Parathyroid adenoma (tissue), 2 donors: ENCODE measurements at regions not wholly inside any gene's neighbourhood (a gene's known extent, or its start where the extent isn't known, plus 50 kb on each side); places are given as distances from the start of the nearest gene placed in this dataset.

Source experiments
- H2AFZ ChIP-seq: fragments of 300-600 bp; sonication (generic); one replicate; pipeline ENCODE4 v1.7.0; 2017; ENCODE audit warnings: antibody characterized with exemption, mild to moderate bottlenecking
- H3K27ac ChIP-seq: fragments of 300-600 bp; sonication (generic); one replicate; pipeline ENCODE4 v1.7.0; 2017
- H3K27me3 ChIP-seq: fragments of 300-600 bp; sonication (generic); one replicate; pipeline ENCODE4 v1.7.0; 2017; ENCODE audit warnings: low read length; ENCODE audit not compliant: control insufficient read depth, insufficient read depth
- H3K36me3 ChIP-seq: fragments of 300-600 bp; sonication (generic); one replicate; pipeline ENCODE4 v1.7.0; 2017; ENCODE audit warnings: low read length; ENCODE audit not compliant: control insufficient read depth, insufficient read depth
- H3K4me1 ChIP-seq: fragments of 300-600 bp; sonication (generic); one replicate; pipeline ENCODE4 v1.7.0; 2017; ENCODE audit warnings: control low read depth
- H3K4me2 ChIP-seq: fragments of 300-600 bp; sonication (generic); one replicate; pipeline ENCODE4 v1.7.0; 2017; ENCODE audit warnings: low read length
- H3K4me3 ChIP-seq: fragments of 300-600 bp; sonication (generic); one replicate; pipeline ENCODE4 v1.7.0; 2017; ENCODE audit warnings: low read depth, low read length
- H3K79me2 ChIP-seq: fragments of 300-600 bp; sonication (generic); one replicate; pipeline ENCODE4 v1.7.0; 2017; ENCODE audit warnings: control low read depth
- H3K9ac ChIP-seq: fragments of 300-600 bp; sonication (generic); one replicate; pipeline ENCODE4 v1.7.0; 2017; ENCODE audit warnings: mild to moderate bottlenecking
- H3K9me3 ChIP-seq: fragments of 300-600 bp; sonication (generic); one replicate; pipeline ENCODE4 v1.7.0; 2017; ENCODE audit warnings: low read length; ENCODE audit not compliant: control insufficient read depth
- TF ChIP-seq, protein P1 (sequence below): fragments of 300-600 bp; sonication (generic); IDR thresholded peaks from one replicate; pipeline ENCODE4 v1.7.0; 2017; ENCODE audit warnings: antibody characterized with exemption, mild to moderate bottlenecking
- donor health status: primary hyperparathyroidism.

DNA sequence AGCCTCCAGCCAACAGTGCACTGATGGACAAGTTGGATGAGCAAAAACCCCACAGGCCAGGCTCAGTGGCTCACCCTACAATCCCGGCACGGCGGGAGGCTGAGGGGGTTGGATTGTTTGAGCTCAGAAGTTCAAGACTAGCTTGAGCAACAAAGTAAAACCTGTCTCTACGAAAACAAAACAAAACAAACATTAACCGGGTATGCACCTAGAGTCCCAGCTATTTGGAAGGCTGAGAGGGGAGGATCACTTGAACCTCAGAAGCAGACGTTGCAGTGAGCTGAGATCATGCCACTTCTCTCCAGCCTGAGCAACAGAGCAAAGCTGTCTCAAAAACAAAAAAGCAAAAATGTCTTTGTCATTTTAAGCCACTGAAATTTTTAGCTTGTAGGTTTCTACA lies 55.1 kb upstream of the DMRT1 start:
- Histone ChIP-seq H2AFZ (no peak overlapping the region), H3K27ac (no peak overlapping the region), H3K79me2 (no peaks in the 10 kb centered on the region), H3K4me1 (no peaks in the 10 kb centered on the region), H3K9me3 (no peaks in the 10 kb centered on the region), H3K27me3 (no peaks in the 10 kb centered on the region), H3K4me2 (no peak overlapping the region), H3K9ac (no peak overlapping the region), H3K36me3 (no peaks in the 10 kb centered on the region), H3K4me3 (no peak overlapping the region)
- TF ChIP-seq, protein P1, sequence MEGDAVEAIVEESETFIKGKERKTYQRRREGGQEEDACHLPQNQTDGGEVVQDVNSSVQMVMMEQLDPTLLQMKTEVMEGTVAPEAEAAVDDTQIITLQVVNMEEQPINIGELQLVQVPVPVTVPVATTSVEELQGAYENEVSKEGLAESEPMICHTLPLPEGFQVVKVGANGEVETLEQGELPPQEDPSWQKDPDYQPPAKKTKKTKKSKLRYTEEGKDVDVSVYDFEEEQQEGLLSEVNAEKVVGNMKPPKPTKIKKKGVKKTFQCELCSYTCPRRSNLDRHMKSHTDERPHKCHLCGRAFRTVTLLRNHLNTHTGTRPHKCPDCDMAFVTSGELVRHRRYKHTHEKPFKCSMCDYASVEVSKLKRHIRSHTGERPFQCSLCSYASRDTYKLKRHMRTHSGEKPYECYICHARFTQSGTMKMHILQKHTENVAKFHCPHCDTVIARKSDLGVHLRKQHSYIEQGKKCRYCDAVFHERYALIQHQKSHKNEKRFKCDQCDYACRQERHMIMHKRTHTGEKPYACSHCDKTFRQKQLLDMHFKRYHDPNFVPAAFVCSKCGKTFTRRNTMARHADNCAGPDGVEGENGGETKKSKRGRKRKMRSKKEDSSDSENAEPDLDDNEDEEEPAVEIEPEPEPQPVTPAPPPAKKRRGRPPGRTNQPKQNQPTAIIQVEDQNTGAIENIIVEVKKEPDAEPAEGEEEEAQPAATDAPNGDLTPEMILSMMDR: no peak

DNA sequence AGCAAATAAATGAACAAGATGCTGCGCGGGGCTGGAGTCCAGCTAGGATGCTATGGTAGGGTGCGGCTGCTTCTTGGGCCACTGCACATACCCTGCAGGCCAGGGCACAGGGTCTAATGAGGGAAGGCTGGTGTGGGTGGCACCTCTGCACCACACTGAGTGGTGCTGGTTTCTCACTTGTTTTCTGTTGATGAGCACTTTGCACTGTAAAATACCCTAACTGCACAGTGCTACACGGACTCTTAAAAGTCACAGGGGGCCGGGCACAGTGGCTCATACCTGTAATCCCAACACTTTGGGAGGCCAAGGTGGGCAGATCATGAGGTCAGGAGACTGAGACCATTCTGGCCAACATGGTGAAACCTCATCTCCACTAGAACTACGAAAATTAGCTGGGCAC lies 52.7 kb upstream of the DMRT1 start:
- Histone ChIP-seq H3K79me2 (no peaks in the 10 kb centered on the region), H3K4me3 (no peak overlapping the region), H2AFZ (no peak overlapping the region), H3K9ac (no peak overlapping the region), H3K9me3 (no peaks in the 10 kb centered on the region), H3K27me3 (no peaks in the 10 kb centered on the region), H3K36me3 (no peaks in the 10 kb centered on the region), H3K4me2 (no peak overlapping the region), H3K27ac (no peak overlapping the region), H3K4me1 (no peaks in the 10 kb centered on the region)
- TF ChIP-seq, protein P1: no peak
